NOMO-1 treated with DMSO at 0.1 percent for 48 hours (cell line): ENCODE measurements at regions not wholly inside any gene's neighbourhood (a gene's known extent, or its start where the extent isn't known, plus 50 kb on each side); places are given as distances from the start of the nearest gene placed in this dataset.
"Not testable (repeated sequence)": the region's sequence is repeated elsewhere in the genome, so short reads cannot be mapped to it uniquely, and the experiment has no call there.

Experiments used
- DNase-seq: peaks from one replicate; lab custom pipeline; 2025; ENCODE audit not compliant: unreplicated experiment; lab: John Stamatoyannopoulos, UW

- DNase-seq: no peak
These were observed 78.0 kb upstream of the AFDN start for GRCh38 chr6:167748458-167749379.

- no peak for DNase-seq
These were observed 75.8 kb upstream of the AFDN start for GRCh38 chr6:167750956-167751358.

- DNase-seq: no peak
These were observed 75.1 kb upstream of the AFDN start for GRCh38 chr6:167751579-167752115.

- DNase-seq: not testable (repeated sequence)
These were observed 73.4 kb upstream of the AFDN start for GRCh38 chr6:167753281-167753680.

GRCh38 chr6:167754691-167755090 is 72.0 kb upstream of the AFDN start:
- no peak for DNase-seq

- no peak for DNase-seq
These were observed 71.2 kb upstream of the AFDN start for GRCh38 chr6:167755461-167755860.

- no peak for DNase-seq
These were observed 70.1 kb upstream of the AFDN start for GRCh38 chr6:167756597-167756996.

- DNase-seq: no peak
These were observed 69.5 kb upstream of the AFDN start for GRCh38 chr6:167757249-167757648.

GRCh38 chr6:167757821-167758220 is 68.9 kb upstream of the AFDN start:
- no peak for DNase-seq

GRCh38 chr6:167758309-167759023 is 68.2 kb upstream of the AFDN start:
- DNase-seq: no peak

- DNase-seq: no peak
These were observed 67.5 kb upstream of the AFDN start for GRCh38 chr6:167759206-167759605.

- no peak for DNase-seq
These were observed 66.8 kb upstream of the AFDN start for GRCh38 chr6:167759912-167760311.

GRCh38 chr6:167760979-167761793 is 65.5 kb upstream of the AFDN start:
- no peak for DNase-seq

- DNase-seq: no peak
These were observed 64.9 kb upstream of the AFDN start for GRCh38 chr6:167761794-167762258.

GRCh38 chr6:167762259-167762962 is 64.3 kb upstream of the AFDN start:
- DNase-seq: no peak

- DNase-seq: no peak
These were observed 63.4 kb upstream of the AFDN start for GRCh38 chr6:167763056-167763944.

GRCh38 chr6:167764215-167764614 is 62.5 kb upstream of the AFDN start:
- no peak for DNase-seq

- no peak for DNase-seq
These were observed 61.8 kb upstream of the AFDN start for GRCh38 chr6:167764713-167765479.
